ENCODE measurements at regions not wholly inside any gene's neighbourhood (a gene's known extent, or its start where the extent isn't known, plus 50 kb on each side); places are given as distances from the start of the nearest gene placed in this dataset.

DNA sequence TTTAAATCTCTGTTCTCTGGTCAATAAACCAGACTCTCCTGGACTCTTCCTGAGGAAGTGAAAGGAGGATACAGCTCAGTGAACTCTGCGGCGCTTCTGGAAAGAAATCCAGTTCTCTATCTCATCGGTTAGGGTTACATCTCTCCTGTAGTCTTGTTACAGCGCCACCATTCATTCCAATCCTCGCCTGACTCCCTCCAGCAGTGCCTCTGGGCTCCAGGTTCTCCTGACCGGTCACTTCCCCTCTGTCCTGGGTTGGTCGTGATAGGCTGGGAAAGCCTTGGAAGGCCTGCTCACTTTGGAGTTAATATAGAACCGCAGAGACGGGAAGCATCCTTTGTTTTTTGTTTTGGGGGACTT lies 97.0 kb upstream of the STOX2 start:
- no TSS peak for BruUV-seq (replicated peaks)
- CTCF ChIA-PET = no interaction called here
- no peak overlapping the region for H3K4me2 ChIP-seq (ENCODE audit: insufficient read depth, low read length)
- no peak for TF ChIP-seq POLR2AphosphoS5 (IDR thresholded peaks at IDR 0.05; ENCODE audit: insufficient read depth, low read depth, low read length)
- no peak for TF ChIP-seq EZH2 (IDR thresholded peaks at IDR 0.05; ENCODE audit: borderline replicate concordance, low read depth, low read length, severe bottlenecking)
- no peak for TF ChIP-seq JUN (IDR thresholded peaks at IDR 0.05; ENCODE audit: borderline replicate concordance, insufficient read depth, insufficient read length, low read depth)
- no peak for TF ChIP-seq POLR2A (IDR thresholded peaks at IDR 0.05; ENCODE audit: low read depth, low read length)
- TF ChIP-seq CTCF (IDR thresholded peaks at IDR 0.05; ENCODE audit: extremely low read depth in 1 of 2, insufficient read depth in 1 of 2, low read depth in 1 of 2, low read length in 2 of 2) = no peak
- no peak for TF ChIP-seq MYC (IDR thresholded peaks at IDR 0.05; ENCODE audit: low read depth, low read length)
- no peak for TF ChIP-seq MAX (IDR thresholded peaks at IDR 0.05; ENCODE audit: insufficient read depth, insufficient read length)
- no peaks in the 10 kb centered on the region for H3K9me1 ChIP-seq (replicated peaks; ENCODE audit: control insufficient read depth, extremely low read depth, insufficient read depth, low read length)
- no peak overlapping the region for H3K9ac ChIP-seq (replicated peaks; ENCODE audit: extremely low read depth, insufficient read depth, low read length)
- H2AFZ ChIP-seq (ENCODE audit: low read depth, low read length) = no peak overlapping the region
- intact Hi-C loops (cut with micrococcal nuclease) = no loop called here
- H3K79me2 ChIP-seq (ENCODE audit: control insufficient read depth, insufficient read depth, low read length) = no peaks in the 10 kb centered on the region
- no peak overlapping the region for H3K27ac ChIP-seq (ENCODE audit: insufficient read depth, low read depth, low read length)
- no peaks in the 10 kb centered on the region for H3K36me3 ChIP-seq (ENCODE audit: control insufficient read depth in 2 of 2, extremely low read depth in 1 of 2, insufficient read depth in 2 of 2, low read length in 2 of 2)
- dilution Hi-C loops (cut with MboI; ENCODE audit: extremely low pct_ligation_motif_present, low sequenced_read_pairs) = no loop called here
- POLR2A ChIA-PET = no interaction called here
- DNase-seq (ENCODE audit: low read depth, low spot score) (no peak), FAIRE-seq (no peak)
- no peak overlapping the region for H3K4me3 ChIP-seq (replicated peaks in 1 of 3; ENCODE audit: insufficient read depth in 1 of 3, low read depth in 1 of 3, low read length in 3 of 3)
- H3K9me3 ChIP-seq (replicated peaks; ENCODE audit: control insufficient read depth, insufficient read depth, low read length) = no peaks in the 10 kb centered on the region
- H4K20me1 ChIP-seq (replicated peaks; ENCODE audit: control insufficient read depth, extremely low read depth, insufficient read depth, low read length) = no peaks in the 10 kb centered on the region
- H3K27me3 ChIP-seq (ENCODE audit: control insufficient read depth in 2 of 2, insufficient read depth in 2 of 2, low read length in 2 of 2) = no peaks in the 10 kb centered on the region
- no peaks in the 10 kb centered on the region for H3K4me1 ChIP-seq (ENCODE audit: control insufficient read depth, extremely low read depth, insufficient read depth, low read length)

- POLR2A ChIA-PET = no interaction called here
- Histone ChIP-seq H3K4me3 (replicated peaks in 1 of 3; ENCODE audit: insufficient read depth in 1 of 3, low read depth in 1 of 3, low read length in 3 of 3) (no peak overlapping the region), H3K36me3 (ENCODE audit: control insufficient read depth in 2 of 2, extremely low read depth in 1 of 2, insufficient read depth in 2 of 2, low read length in 2 of 2) (no peaks in the 10 kb centered on the region), H4K20me1 (replicated peaks; ENCODE audit: control insufficient read depth, extremely low read depth, insufficient read depth, low read length) (no peaks in the 10 kb centered on the region), H3K27me3 (ENCODE audit: control insufficient read depth in 2 of 2, insufficient read depth in 2 of 2, low read length in 2 of 2) (no peaks in the 10 kb centered on the region), H3K9me1 (replicated peaks; ENCODE audit: control insufficient read depth, extremely low read depth, insufficient read depth, low read length) (no peaks in the 10 kb centered on the region), H3K79me2 (ENCODE audit: control insufficient read depth, insufficient read depth, low read length) (no peaks in the 10 kb centered on the region), H3K4me2 (ENCODE audit: insufficient read depth, low read length) (no peak overlapping the region), H3K4me1 (ENCODE audit: control insufficient read depth, extremely low read depth, insufficient read depth, low read length) (no peaks in the 10 kb centered on the region), H3K9me3 (replicated peaks; ENCODE audit: control insufficient read depth, insufficient read depth, low read length) (no peaks in the 10 kb centered on the region), H3K9ac (replicated peaks; ENCODE audit: extremely low read depth, insufficient read depth, low read length) (no peak overlapping the region), H3K27ac (ENCODE audit: insufficient read depth, low read depth, low read length) (no peak overlapping the region), H2AFZ (ENCODE audit: low read depth, low read length) (no peak overlapping the region)
- intact Hi-C loops (cut with micrococcal nuclease) = no loop called here
- no peak for FAIRE-seq
- dilution Hi-C loops (cut with MboI; ENCODE audit: extremely low pct_ligation_motif_present, low sequenced_read_pairs) = no loop called here
- no peak for DNase-seq (ENCODE audit: low read depth, low spot score)
- no TSS peak for BruUV-seq (replicated peaks)
- no peak for TF ChIP-seq EZH2 (IDR thresholded peaks at IDR 0.05; ENCODE audit: borderline replicate concordance, low read depth, low read length, severe bottlenecking)
- no peak for TF ChIP-seq POLR2A (IDR thresholded peaks at IDR 0.05; ENCODE audit: low read depth, low read length)
- no peak for TF ChIP-seq FOS (IDR thresholded peaks at IDR 0.05; ENCODE audit: borderline replicate concordance, insufficient read depth, low read length)
- CTCF ChIA-PET = no interaction called here
Observed at GRCh38 chr4:183812567-183812966, 92.5 kb upstream of the STOX2 start.
